GM21723 (cell line): ENCODE measurements at regions not wholly inside any gene's neighbourhood (a gene's known extent, or its start where the extent isn't known, plus 50 kb on each side); places are given as distances from the start of the nearest gene placed in this dataset.

Experiments used
- ATAC-seq: cut with Tn5 transposase; IDR thresholded peaks from one replicate; pipeline ENCODE4 v1.9.1; 2021; ENCODE audit warnings: mild to moderate bottlenecking, moderate library complexity; ENCODE audit not compliant: unreplicated experiment

GRCh38 chr11:128407962-128408361 lies 179.4 kb downstream of the ETS1 start:
- ATAC-seq: no peak

- peak; percentile 73 for ATAC-seq
Observed at GRCh38 chr11:128405714-128406662, 181.4 kb downstream of the ETS1 start.

- no peak for ATAC-seq
Observed at GRCh38 chr11:128405112-128405511, 182.2 kb downstream of the ETS1 start.

GRCh38 chr11:128404437-128404836 lies 182.9 kb downstream of the ETS1 start:
- no peak for ATAC-seq

GRCh38 chr11:128400382-128401203 lies 186.8 kb downstream of the ETS1 start:
- no peak for ATAC-seq

- ATAC-seq: peak; percentile 80
Observed at GRCh38 chr11:128399251-128400121, 187.9 kb downstream of the ETS1 start.

- ATAC-seq: peak; percentile 40
Observed at GRCh38 chr11:128398517-128399250, 188.7 kb downstream of the ETS1 start.

- no peak for ATAC-seq
Observed at GRCh38 chr11:128397362-128397761, 190.0 kb downstream of the ETS1 start.

GRCh38 chr11:128394431-128395089 lies 192.8 kb downstream of the ETS1 start:
- no peak for ATAC-seq

GRCh38 chr11:128392259-128392658 lies 195.1 kb downstream of the ETS1 start:
- no peak for ATAC-seq

GRCh38 chr11:128391811-128392210 lies 195.5 kb downstream of the ETS1 start:
- ATAC-seq: no peak

- no peak for ATAC-seq
Observed at GRCh38 chr11:128390246-128390645, 197.1 kb downstream of the ETS1 start.

GRCh38 chr11:128389461-128389976 lies 197.8 kb downstream of the ETS1 start:
- ATAC-seq: no peak

GRCh38 chr11:128388206-128388815 lies 199.0 kb downstream of the ETS1 start:
- no peak for ATAC-seq

GRCh38 chr11:128379587-128380580 lies 207.5 kb downstream of the ETS1 start:
- ATAC-seq: no peak

- no peak for ATAC-seq
Observed at GRCh38 chr11:128375961-128376360, 211.4 kb downstream of the ETS1 start.

- ATAC-seq: no peak
Observed at GRCh38 chr11:128374026-128374425, 213.3 kb downstream of the ETS1 start.

- ATAC-seq: no peak
Observed at GRCh38 chr11:128372977-128373376, 214.4 kb downstream of the ETS1 start.
